SJSA1 (cell line): ENCODE measurements at regions not wholly inside any gene's neighbourhood (a gene's known extent, or its start where the extent isn't known, plus 50 kb on each side); places are given as distances from the start of the nearest gene placed in this dataset.

Experiments
- DNase-seq, 2 experiments: peaks; one replicate each; pipeline ENCODE4 v3.0.0-alpha.2; 2015 to 2020; ENCODE audit warnings: low spot score in 2 of 2, low read depth in 1 of 2
- H3K27ac ChIP-seq: fragments of 250-450 bp; sonication (Bioruptor Pico); 2 replicates; pipeline ENCODE4 v1.5.1; 2020; ENCODE audit warnings: mild to moderate bottlenecking, moderate library complexity
- H3K27me3 ChIP-seq: fragments of 250-450 bp; sonication (Bioruptor Pico); replicated peaks from 2 replicates; pipeline ENCODE4 v1.5.1; 2020; ENCODE audit warnings: mild to moderate bottlenecking, moderate library complexity
- H3K36me3 ChIP-seq: fragments of 250-450 bp; sonication (Bioruptor Pico); 2 replicates; pipeline ENCODE4 v1.5.1; 2020; ENCODE audit warnings: mild to moderate bottlenecking
- H3K4me1 ChIP-seq: fragments of 250-450 bp; sonication (Bioruptor Pico); replicated peaks from 2 replicates; pipeline ENCODE4 v1.6.1; 2021; ENCODE audit warnings: mild to moderate bottlenecking
- H3K4me3 ChIP-seq: fragments of 250-450 bp; sonication (Bioruptor Pico); 2 replicates; pipeline ENCODE4 v1.5.1; 2020; ENCODE audit warnings: mild to moderate bottlenecking
- H3K9me3 ChIP-seq: fragments of 250-450 bp; sonication (Bioruptor Pico); replicated peaks from 2 replicates; pipeline ENCODE4 v1.5.1; 2020; ENCODE audit warnings: mild to moderate bottlenecking

GRCh38 chr9:105037139-105037538 is 109.2 kb upstream of the ABCA1 start:
- no peaks in the 10 kb centered on the region for H3K4me1 ChIP-seq
- no peaks in the 10 kb centered on the region for H3K27me3 ChIP-seq
- H3K27ac ChIP-seq, result no peak overlapping the region
- H3K4me3 ChIP-seq, result no peak overlapping the region
- no peak for DNase-seq
- no peaks in the 10 kb centered on the region for H3K9me3 ChIP-seq
- no peaks in the 10 kb centered on the region for H3K36me3 ChIP-seq

- DNase-seq, result no peak
- no peak overlapping the region for H3K4me3 ChIP-seq
- no peaks in the 10 kb centered on the region for H3K9me3 ChIP-seq
- no peak overlapping the region for H3K27ac ChIP-seq
- no peaks in the 10 kb centered on the region for H3K4me1 ChIP-seq
- no peaks in the 10 kb centered on the region for H3K27me3 ChIP-seq
- no peaks in the 10 kb centered on the region for H3K36me3 ChIP-seq
Observed at GRCh38 chr9:105038051-105038450, 110.1 kb upstream of the ABCA1 start.

- H3K27ac ChIP-seq, result no peak overlapping the region
- H3K4me1 ChIP-seq, result no peaks in the 10 kb centered on the region
- no peak overlapping the region for H3K4me3 ChIP-seq
- no peaks in the 10 kb centered on the region for H3K9me3 ChIP-seq
- no peaks in the 10 kb centered on the region for H3K36me3 ChIP-seq
- no peaks in the 10 kb centered on the region for H3K27me3 ChIP-seq
- no peak for DNase-seq
Observed at GRCh38 chr9:105039175-105039799, 111.3 kb upstream of the ABCA1 start.

- Histone ChIP-seq H3K4me1 (no peaks in the 10 kb centered on the region), H3K36me3 (no peaks in the 10 kb centered on the region), H3K9me3 (no peaks in the 10 kb centered on the region)
Observed at GRCh38 chr9:105043370-105043936, 115.5 kb upstream of the ABCA1 start.

GRCh38 chr9:105044518-105044917 is 116.6 kb upstream of the ABCA1 start:
- Histone ChIP-seq H3K9me3 (no peaks in the 10 kb centered on the region), H3K4me1 (no peaks in the 10 kb centered on the region), H3K27ac (no peak overlapping the region), H3K4me3 (no peak overlapping the region), H3K27me3 (no peaks in the 10 kb centered on the region), H3K36me3 (no peaks in the 10 kb centered on the region)
- no peak for DNase-seq

More at GRCh38 chr9:105043370-105043936, 115.5 kb upstream of the ABCA1 start:
- Histone ChIP-seq H3K4me3 (no peak overlapping the region), H3K27ac (no peak overlapping the region), H3K27me3 (no peaks in the 10 kb centered on the region)
- DNase-seq, result no peak

GRCh38 chr9:105046907-105047741 is 119.2 kb upstream of the ABCA1 start:
- Histone ChIP-seq H3K27me3 (no peaks in the 10 kb centered on the region), H3K9me3 (no peaks in the 10 kb centered on the region), H3K36me3 (no peaks in the 10 kb centered on the region), H3K27ac (no peak overlapping the region), H3K4me3 (no peak overlapping the region), H3K4me1 (no peaks in the 10 kb centered on the region)
- DNase-seq, result no peak

GRCh38 chr9:105047742-105048041 is 119.7 kb upstream of the ABCA1 start:
- no peaks in the 10 kb centered on the region for H3K9me3 ChIP-seq
- DNase-seq, result no peak
- H3K4me1 ChIP-seq, result peaks cover under 1% of the 10 kb centered on the region; the same call in 1 of the 2 replicates
- H3K27me3 ChIP-seq, result no peaks in the 10 kb centered on the region
- no peaks in the 10 kb centered on the region for H3K36me3 ChIP-seq
- H3K27ac ChIP-seq, result no peak overlapping the region
- H3K4me3 ChIP-seq, result no peak overlapping the region

GRCh38 chr9:105048331-105048730 is 120.4 kb upstream of the ABCA1 start:
- Histone ChIP-seq H3K27me3 (no peaks in the 10 kb centered on the region), H3K4me1 (peaks cover 7% of the 10 kb centered on the region; the same call in 1 of the 2 replicates), H3K36me3 (no peaks in the 10 kb centered on the region), H3K27ac (no peak overlapping the region), H3K4me3 (no peak overlapping the region), H3K9me3 (no peaks in the 10 kb centered on the region)
- no peak for DNase-seq

- H3K9me3 ChIP-seq, result no peaks in the 10 kb centered on the region
- no peaks in the 10 kb centered on the region for H3K27me3 ChIP-seq
- H3K36me3 ChIP-seq, result no peaks in the 10 kb centered on the region
- H3K4me3 ChIP-seq, result no peak overlapping the region
- no peak overlapping the region for H3K27ac ChIP-seq
- peaks cover 15% of the 10 kb centered on the region for H3K4me1 ChIP-seq
- DNase-seq, result no peak
Observed at GRCh38 chr9:105050296-105050695, 122.3 kb upstream of the ABCA1 start.

- Histone ChIP-seq H3K27me3 (no peaks in the 10 kb centered on the region), H3K4me3 (no peak overlapping the region), H3K27ac (no peak overlapping the region), H3K4me1 (peaks cover 15% of the 10 kb centered on the region), H3K9me3 (no peaks in the 10 kb centered on the region), H3K36me3 (no peaks in the 10 kb centered on the region)
- no peak for DNase-seq
Observed at GRCh38 chr9:105051897-105052296, 123.9 kb upstream of the ABCA1 start.

- no peaks in the 10 kb centered on the region for H3K27me3 ChIP-seq
- DNase-seq, result no peak
- H3K27ac ChIP-seq, result no peak overlapping the region
- no peak overlapping the region for H3K4me3 ChIP-seq
- no peaks in the 10 kb centered on the region for H3K36me3 ChIP-seq
- no peaks in the 10 kb centered on the region for H3K9me3 ChIP-seq
- H3K4me1 ChIP-seq, result peaks cover 15% of the 10 kb centered on the region
Observed at GRCh38 chr9:105052346-105052745, 124.4 kb upstream of the ABCA1 start.

GRCh38 chr9:105053209-105053652 is 125.3 kb upstream of the ABCA1 start:
- no peaks in the 10 kb centered on the region for H3K27me3 ChIP-seq
- no peak overlapping the region for H3K4me3 ChIP-seq
- no peak overlapping the region for H3K27ac ChIP-seq
- no peaks in the 10 kb centered on the region for H3K9me3 ChIP-seq
- H3K36me3 ChIP-seq, result no peaks in the 10 kb centered on the region
- H3K4me1 ChIP-seq, result peaks cover 15% of the 10 kb centered on the region
- DNase-seq, result no peak

GRCh38 chr9:105054491-105054890 is 126.5 kb upstream of the ABCA1 start:
- peaks cover 21% of the 10 kb centered on the region for H3K4me1 ChIP-seq
- H3K4me3 ChIP-seq, result no peak overlapping the region
- H3K27ac ChIP-seq, result peak overlapping the region; percentile 11; the same call in 1 of the 2 replicates
- H3K36me3 ChIP-seq, result no peaks in the 10 kb centered on the region
- no peaks in the 10 kb centered on the region for H3K27me3 ChIP-seq
- H3K9me3 ChIP-seq, result no peaks in the 10 kb centered on the region
- peak in 1 of 2 experiments; percentile 23 for DNase-seq

GRCh38 chr9:105055917-105056316 is 128.0 kb upstream of the ABCA1 start:
- no peaks in the 10 kb centered on the region for H3K9me3 ChIP-seq
- no peaks in the 10 kb centered on the region for H3K27me3 ChIP-seq
- H3K4me3 ChIP-seq, result no peak overlapping the region
- peaks cover 22% of the 10 kb centered on the region for H3K4me1 ChIP-seq
- no peak overlapping the region for H3K27ac ChIP-seq
- H3K36me3 ChIP-seq, result no peaks in the 10 kb centered on the region
- DNase-seq, result no peak
